Stimulated activated CD8-positive, alpha-beta memory T cell treated with anti-CD3 and anti-CD28 coated beads, Interleukin-12 subunit alpha, Interleukin-12 subunit beta, amount 100 ng/mL, for 4 hours (primary cell): ENCODE measurements at regions not wholly inside any gene's neighbourhood (a gene's known extent, or its start where the extent isn't known, plus 50 kb on each side); places are given as distances from the start of the nearest gene placed in this dataset.
"Not testable (repeated sequence)": the region's sequence is repeated elsewhere in the genome, so short reads cannot be mapped to it uniquely, and the experiment has no call there.

ENCODE experiments used
- DNase-seq: peaks from one replicate; pipeline ENCODE4 v3.0.0-alpha.2; 2020; ENCODE audit warnings: low read depth

DNA sequence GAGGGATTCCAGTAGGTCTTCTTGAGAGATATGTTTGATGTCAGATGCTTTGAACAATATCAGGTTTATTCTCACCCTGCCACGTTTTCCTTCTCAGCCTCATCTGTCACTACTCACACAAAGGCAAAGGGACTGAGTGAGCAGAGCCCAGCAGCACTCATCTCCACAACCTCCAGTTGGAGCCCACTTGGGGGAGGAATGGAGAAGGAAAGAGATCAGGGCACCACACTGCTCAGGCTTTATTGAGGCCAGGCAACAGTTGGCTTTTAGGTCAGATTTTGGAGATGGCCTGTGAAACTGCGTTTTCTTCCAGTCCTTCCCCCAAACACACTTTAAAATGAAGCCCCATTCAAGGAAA is 57.3 kb upstream of the SEC22B start:
- DNase-seq: not testable (repeated sequence)

DNA sequence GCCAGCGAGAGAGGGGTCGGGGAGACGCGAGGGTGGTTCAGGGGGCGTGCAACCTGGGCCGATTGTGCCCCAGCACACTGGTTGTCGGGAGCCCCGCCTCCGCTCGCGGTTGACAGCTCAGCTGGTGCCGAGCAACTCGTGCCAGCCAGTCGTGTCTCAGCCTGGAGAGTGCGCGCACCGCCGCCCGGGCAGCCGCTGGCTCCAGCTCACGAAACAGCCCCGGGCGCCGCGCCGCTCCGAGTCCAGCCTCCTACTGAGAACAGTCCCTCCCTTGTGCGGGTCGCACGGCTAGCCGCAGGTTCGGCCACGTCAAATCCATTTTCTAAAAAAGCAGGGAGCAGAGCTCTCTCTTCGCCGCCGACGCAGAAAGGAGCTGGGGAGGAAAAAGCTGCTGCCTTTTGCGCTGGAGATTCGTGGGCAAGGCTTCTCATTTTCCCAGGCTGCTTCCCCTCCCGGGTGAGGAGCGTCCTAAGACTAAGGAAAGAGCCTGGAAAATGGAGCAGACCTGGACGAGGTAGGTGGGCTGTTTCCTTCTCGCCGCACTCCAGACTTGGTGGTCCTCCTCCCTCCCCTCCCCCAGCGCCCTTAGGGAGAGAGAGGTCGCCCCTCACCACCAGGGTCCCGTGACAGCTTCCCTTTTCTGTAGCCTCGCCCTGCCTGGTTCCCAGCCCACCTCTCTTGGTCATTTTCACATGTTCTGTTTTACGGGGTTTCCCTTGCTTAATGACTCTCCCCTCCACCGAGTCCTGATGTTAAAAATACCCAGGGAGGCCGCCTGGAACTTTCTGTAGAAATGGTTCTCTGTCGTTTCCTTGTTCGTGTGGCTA is 56.7 kb upstream of the SEC22B start:
- DNase-seq: not testable (repeated sequence)

DNA sequence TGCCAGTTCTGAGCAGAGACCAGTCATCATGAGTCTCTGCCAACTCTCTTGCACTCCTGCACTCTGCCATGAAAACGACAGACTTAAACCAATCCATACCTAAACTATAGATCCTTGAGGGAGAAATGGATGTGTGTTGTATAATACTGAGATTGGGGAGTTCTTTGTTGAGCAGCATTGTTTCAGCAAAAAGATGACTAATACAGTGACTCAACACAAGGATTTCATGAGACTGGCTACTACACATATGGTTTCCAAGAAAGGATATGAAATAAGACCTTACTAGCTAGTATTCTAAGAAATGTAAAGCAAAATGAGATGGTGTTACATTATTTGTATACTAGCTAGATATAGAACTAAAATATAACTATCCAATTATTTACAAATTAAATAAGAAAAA is 53.5 kb upstream of the SEC22B start:
- DNase-seq: not testable (repeated sequence)
